NCI-H82 (cell line): ENCODE measurements at regions not wholly inside any gene's neighbourhood (a gene's known extent, or its start where the extent isn't known, plus 50 kb on each side); places are given as distances from the start of the nearest gene placed in this dataset.
"Not testable (repeated sequence)": the region's sequence is repeated elsewhere in the genome, so short reads cannot be mapped to it uniquely, and the experiment has no call there.

Experiments used
- DNase-seq: peaks from one replicate; lab custom pipeline; 2025; lab: John Stamatoyannopoulos, UW

GRCh38 chr12:42916143-42916542, 326.6 kb upstream of the PRICKLE1 start:
- DNase-seq = no peak

GRCh38 chr12:42915426-42915825, 325.9 kb upstream of the PRICKLE1 start:
- no peak for DNase-seq

- no peak for DNase-seq
Measured at GRCh38 chr12:42912367-42912766, 322.8 kb upstream of the PRICKLE1 start.

GRCh38 chr12:42910656-42911055, 321.1 kb upstream of the PRICKLE1 start:
- no peak for DNase-seq

- no peak for DNase-seq
Measured at GRCh38 chr12:42908712-42909111, 319.2 kb upstream of the PRICKLE1 start.

GRCh38 chr12:42906801-42907200, 317.3 kb upstream of the PRICKLE1 start:
- DNase-seq = not testable (repeated sequence)

GRCh38 chr12:42905419-42905705, 315.8 kb upstream of the PRICKLE1 start:
- DNase-seq = no peak

- no peak for DNase-seq
Measured at GRCh38 chr12:42904683-42905418, 315.3 kb upstream of the PRICKLE1 start.

GRCh38 chr12:42903736-42904135, 314.2 kb upstream of the PRICKLE1 start:
- DNase-seq = no peak

- no peak for DNase-seq
Measured at GRCh38 chr12:42902001-42902400, 312.5 kb upstream of the PRICKLE1 start.

- DNase-seq = no peak
Measured at GRCh38 chr12:42893803-42894202, 304.3 kb upstream of the PRICKLE1 start.

GRCh38 chr12:42892702-42893551, 303.4 kb upstream of the PRICKLE1 start:
- DNase-seq = no peak

- no peak for DNase-seq
Measured at GRCh38 chr12:42887657-42888056, 298.1 kb upstream of the PRICKLE1 start.

GRCh38 chr12:42886160-42886559, 296.6 kb upstream of the PRICKLE1 start:
- DNase-seq = no peak

- no peak for DNase-seq
Measured at GRCh38 chr12:42885677-42886076, 296.1 kb upstream of the PRICKLE1 start.

- no peak for DNase-seq
Measured at GRCh38 chr12:42884116-42884515, 294.6 kb upstream of the PRICKLE1 start.

- no peak for DNase-seq
Measured at GRCh38 chr12:42873401-42873800, 283.9 kb upstream of the PRICKLE1 start.

GRCh38 chr12:42871816-42872215, 282.3 kb upstream of the PRICKLE1 start:
- no peak for DNase-seq

GRCh38 chr12:42868291-42868690, 278.7 kb upstream of the PRICKLE1 start:
- no peak for DNase-seq

GRCh38 chr12:42865282-42865681, 275.7 kb upstream of the PRICKLE1 start:
- DNase-seq = no peak

- no peak for DNase-seq
Measured at GRCh38 chr12:42862055-42862454, 272.5 kb upstream of the PRICKLE1 start.

- not testable (repeated sequence) for DNase-seq
Measured at GRCh38 chr12:42860331-42860730, 270.8 kb upstream of the PRICKLE1 start.

GRCh38 chr12:42859612-42860011, 270.1 kb upstream of the PRICKLE1 start:
- no peak for DNase-seq

- no peak for DNase-seq
Measured at GRCh38 chr12:42857106-42857505, 267.6 kb upstream of the PRICKLE1 start.
